ENCODE measurements at regions not wholly inside any gene's neighbourhood (a gene's known extent, or its start where the extent isn't known, plus 50 kb on each side); places are given as distances from the start of the nearest gene placed in this dataset.

GRCh38 chr20:24821391-24821790 is 127.7 kb upstream of the CST7 start:
- DNase-seq, result no peak
- Histone ChIP-seq H3K4me3 (no peak overlapping the region), H3K36me3 (no peaks in the 10 kb centered on the region), H3K27me3 (no peaks in the 10 kb centered on the region), H3K4me1 (ENCODE audit: insufficient read depth) (no peaks in the 10 kb centered on the region), H3K9me3 (no peaks in the 10 kb centered on the region), H3K27ac (no peak overlapping the region)
- 87 to 92% (median 90%) methylated on average over 8 of the region's 8 CpGs for WGBS, 3 donors
- TF ChIP-seq, protein P1, sequence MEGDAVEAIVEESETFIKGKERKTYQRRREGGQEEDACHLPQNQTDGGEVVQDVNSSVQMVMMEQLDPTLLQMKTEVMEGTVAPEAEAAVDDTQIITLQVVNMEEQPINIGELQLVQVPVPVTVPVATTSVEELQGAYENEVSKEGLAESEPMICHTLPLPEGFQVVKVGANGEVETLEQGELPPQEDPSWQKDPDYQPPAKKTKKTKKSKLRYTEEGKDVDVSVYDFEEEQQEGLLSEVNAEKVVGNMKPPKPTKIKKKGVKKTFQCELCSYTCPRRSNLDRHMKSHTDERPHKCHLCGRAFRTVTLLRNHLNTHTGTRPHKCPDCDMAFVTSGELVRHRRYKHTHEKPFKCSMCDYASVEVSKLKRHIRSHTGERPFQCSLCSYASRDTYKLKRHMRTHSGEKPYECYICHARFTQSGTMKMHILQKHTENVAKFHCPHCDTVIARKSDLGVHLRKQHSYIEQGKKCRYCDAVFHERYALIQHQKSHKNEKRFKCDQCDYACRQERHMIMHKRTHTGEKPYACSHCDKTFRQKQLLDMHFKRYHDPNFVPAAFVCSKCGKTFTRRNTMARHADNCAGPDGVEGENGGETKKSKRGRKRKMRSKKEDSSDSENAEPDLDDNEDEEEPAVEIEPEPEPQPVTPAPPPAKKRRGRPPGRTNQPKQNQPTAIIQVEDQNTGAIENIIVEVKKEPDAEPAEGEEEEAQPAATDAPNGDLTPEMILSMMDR (IDR thresholded peaks at IDR 0.05), result no peak
- TF ChIP-seq POLR2A (IDR thresholded peaks at IDR 0.05), result no peak
- TF ChIP-seq EP300 (IDR thresholded peaks at IDR 0.05), result no peak
- intact Hi-C loops (cut with DNase I), result no loop called here

DNA sequence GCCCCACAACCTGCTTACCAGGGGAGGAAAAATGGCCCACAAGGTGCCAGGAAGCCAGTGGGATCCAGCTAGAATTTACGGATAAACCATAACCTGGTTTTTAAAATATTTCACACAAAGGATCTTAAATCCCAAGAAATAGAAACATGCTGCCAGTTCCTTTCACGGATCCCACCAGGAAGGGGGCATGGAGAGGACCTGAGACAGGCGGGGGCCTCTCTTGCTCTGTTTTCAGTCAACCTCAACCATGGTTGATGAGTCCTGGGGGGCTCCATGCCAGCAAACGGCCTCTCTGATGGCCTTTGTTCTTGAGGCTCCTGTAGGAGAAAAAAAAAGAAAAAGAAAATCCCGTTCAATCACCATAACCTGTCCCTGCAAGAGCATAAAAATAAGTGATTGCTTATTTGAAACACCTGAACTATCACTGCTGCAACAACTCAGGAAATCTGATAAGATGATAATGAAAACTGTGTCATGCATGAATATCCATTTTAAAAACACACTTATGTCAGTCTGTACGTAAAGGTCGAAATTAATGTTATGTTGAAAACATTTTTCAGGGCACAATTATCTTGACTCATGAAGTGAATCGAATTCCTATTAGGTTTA is 125.8 kb upstream of the CST7 start:
- WGBS, 3 donors, result 72 to 79% (median 72%) methylated on average over 8 of the region's 8 CpGs
- Histone ChIP-seq H3K4me1 (ENCODE audit: insufficient read depth) (no peaks in the 10 kb centered on the region), H3K27ac (no peak overlapping the region), H3K4me3 (no peak overlapping the region), H3K27me3 (no peaks in the 10 kb centered on the region), H3K36me3 (no peaks in the 10 kb centered on the region), H3K9me3 (no peaks in the 10 kb centered on the region)
- TF ChIP-seq, protein P1 (IDR thresholded peaks at IDR 0.05), result no peak
- TF ChIP-seq POLR2A (IDR thresholded peaks at IDR 0.05), result no peak
- no peak for TF ChIP-seq EP300 (IDR thresholded peaks at IDR 0.05)
- no peak for DNase-seq
- intact Hi-C loops (cut with DNase I), result no loop called here

GRCh38 chr20:24823989-24824693 is 124.9 kb upstream of the CST7 start:
- no peak for DNase-seq
- intact Hi-C loops (cut with DNase I), result no loop called here

DNA sequence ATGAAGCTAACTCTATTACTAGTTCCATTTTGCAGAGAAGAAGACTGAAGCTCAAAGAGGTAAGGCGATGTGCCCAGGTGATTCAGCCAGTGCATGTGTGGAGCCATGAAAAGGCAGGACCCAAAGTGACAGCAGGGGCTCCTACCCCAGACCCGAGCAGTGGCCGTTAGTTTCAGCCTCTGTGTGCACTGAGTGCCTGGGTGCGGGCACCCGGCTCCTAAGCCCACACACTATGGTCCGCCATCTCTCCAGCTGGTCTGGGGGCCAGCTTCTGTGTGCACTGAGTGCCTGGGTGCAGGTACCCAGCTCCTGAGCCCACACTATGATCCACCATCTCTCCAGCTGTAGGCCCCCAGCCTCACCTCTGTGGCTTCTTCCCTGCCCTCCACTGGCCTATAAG is 123.5 kb upstream of the CST7 start:
- 92 to 95% (median 94%) methylated on average over 6 of the region's 6 CpGs for WGBS, 3 donors
- no peaks in the 10 kb centered on the region for H3K36me3 ChIP-seq
- no peak for DNase-seq
- no peaks in the 10 kb centered on the region for H3K4me1 ChIP-seq (ENCODE audit: insufficient read depth)
- no peaks in the 10 kb centered on the region for H3K27me3 ChIP-seq
- H3K9me3 ChIP-seq, result no peaks in the 10 kb centered on the region
- H3K4me3 ChIP-seq, result no peak overlapping the region
- no peak for TF ChIP-seq EP300 (IDR thresholded peaks at IDR 0.05)
- TF ChIP-seq, protein P1 (IDR thresholded peaks at IDR 0.05), result no peak
- H3K27ac ChIP-seq, result no peak overlapping the region
- intact Hi-C loops (cut with DNase I), result no loop called here

More at GRCh38 chr20:24823989-24824693, 124.9 kb upstream of the CST7 start:
- TF ChIP-seq, protein P1 (IDR thresholded peaks at IDR 0.05), result no peak
- TF ChIP-seq EP300 (IDR thresholded peaks at IDR 0.05) (no peak), POLR2A (IDR thresholded peaks at IDR 0.05) (no peak)
- WGBS, 3 donors, result 80 to 93% (median 85%) methylated on average over 11 to 13 of the region's 13 CpGs
- H3K4me1 ChIP-seq (ENCODE audit: insufficient read depth), result no peaks in the 10 kb centered on the region
- no peaks in the 10 kb centered on the region for H3K27me3 ChIP-seq
- H3K9me3 ChIP-seq, result no peaks in the 10 kb centered on the region
- no peaks in the 10 kb centered on the region for H3K36me3 ChIP-seq
- no peak overlapping the region for H3K27ac ChIP-seq
- H3K4me3 ChIP-seq, result no peak overlapping the region

Measured in ovary (tissue), 7 donors.